ENCODE measurements at regions not wholly inside any gene's neighbourhood (a gene's known extent, or its start where the extent isn't known, plus 50 kb on each side); places are given as distances from the start of the nearest gene placed in this dataset.

GRCh38 chr2:19846567-19846966 lies 55.2 kb downstream of the TTC32 start:
- DNase-seq (ENCODE audit: low spot score): no peak

- no peak for DNase-seq (ENCODE audit: low spot score)
Observed at GRCh38 chr2:19846030-19846429, 55.8 kb downstream of the TTC32 start.

GRCh38 chr2:19845323-19845920 lies 56.4 kb downstream of the TTC32 start:
- DNase-seq (ENCODE audit: low spot score): no peak

- no peak for DNase-seq (ENCODE audit: low spot score)
Observed at GRCh38 chr2:19844750-19845149, 57.0 kb downstream of the TTC32 start.

GRCh38 chr2:19843992-19844515 lies 57.7 kb downstream of the TTC32 start:
- DNase-seq (ENCODE audit: low spot score): no peak

- DNase-seq (ENCODE audit: low spot score): no peak
Observed at GRCh38 chr2:19841918-19842693, 59.7 kb downstream of the TTC32 start.

- no peak for DNase-seq (ENCODE audit: low spot score)
Observed at GRCh38 chr2:19839438-19839837, 62.3 kb downstream of the TTC32 start.

GRCh38 chr2:19838616-19839015 lies 63.2 kb downstream of the TTC32 start:
- no peak for DNase-seq (ENCODE audit: low spot score)

- no peak for DNase-seq (ENCODE audit: low spot score)
Observed at GRCh38 chr2:19837235-19837766, 64.5 kb downstream of the TTC32 start.

GRCh38 chr2:19835781-19836281 lies 66.0 kb downstream of the TTC32 start:
- no peak for DNase-seq (ENCODE audit: low spot score)

GRCh38 chr2:19833978-19834377 lies 67.8 kb downstream of the TTC32 start:
- no peak for DNase-seq (ENCODE audit: low spot score)

- no peak for DNase-seq (ENCODE audit: low spot score)
Observed at GRCh38 chr2:19829672-19830071, 72.1 kb downstream of the TTC32 start.

GRCh38 chr2:19826874-19827273 lies 74.9 kb downstream of the TTC32 start:
- DNase-seq (ENCODE audit: low spot score): no peak

- DNase-seq (ENCODE audit: low spot score): no peak
Observed at GRCh38 chr2:19823507-19823906, 78.3 kb downstream of the TTC32 start.

GRCh38 chr2:19819097-19820065 lies 82.4 kb downstream of the TTC32 start:
- no peak for DNase-seq (ENCODE audit: low spot score)

- no peak for DNase-seq (ENCODE audit: low spot score)
Observed at GRCh38 chr2:19818543-19818942, 83.2 kb downstream of the TTC32 start.

- DNase-seq (ENCODE audit: low spot score): no peak
Observed at GRCh38 chr2:19818039-19818438, 83.7 kb downstream of the TTC32 start.

GRCh38 chr2:19815746-19816145 lies 86.0 kb downstream of the TTC32 start:
- no peak for DNase-seq (ENCODE audit: low spot score)

GRCh38 chr2:19812166-19812565 lies 89.6 kb downstream of the TTC32 start:
- no peak for DNase-seq (ENCODE audit: low spot score)

- DNase-seq (ENCODE audit: low spot score): no peak
Observed at GRCh38 chr2:19811186-19811585, 90.6 kb downstream of the TTC32 start.

GRCh38 chr2:19810637-19811036 lies 91.1 kb downstream of the TTC32 start:
- DNase-seq (ENCODE audit: low spot score): no peak

- DNase-seq (ENCODE audit: low spot score): no peak
Observed at GRCh38 chr2:19810148-19810547, 91.6 kb downstream of the TTC32 start.

Measured in CD4-positive, alpha-beta T cell treated with Interleukin-15 for 4 hours (primary cell).